H7 (cell line): ENCODE measurements at regions not wholly inside any gene's neighbourhood (a gene's known extent, or its start where the extent isn't known, plus 50 kb on each side); places are given as distances from the start of the nearest gene placed in this dataset.
"Not testable (repeated sequence)": the region's sequence is repeated elsewhere in the genome, so short reads cannot be mapped to it uniquely, and the experiment has no call there.

Source experiments
- DNase-seq: peaks from one replicate; pipeline ENCODE4 v3.0.0; 2012
- H3K27me3 ChIP-seq: 2 replicates; pipeline ENCODE4 v1.6.0; 2011; ENCODE audit warnings: mild to moderate bottlenecking, low read length; ENCODE audit not compliant: control insufficient read depth, insufficient read depth
- H3K36me3 ChIP-seq: replicated peaks from 2 replicates; pipeline ENCODE4 v1.5.1; 2011; ENCODE audit warnings: low read length; ENCODE audit not compliant: control insufficient read depth, insufficient read depth
- H3K4me3 ChIP-seq: 2 replicates; pipeline ENCODE4 v1.5.1; 2011; ENCODE audit warnings: low read depth, mild to moderate bottlenecking, control low read depth, low read length, moderate library complexity; ENCODE audit not compliant: insufficient read depth

DNA sequence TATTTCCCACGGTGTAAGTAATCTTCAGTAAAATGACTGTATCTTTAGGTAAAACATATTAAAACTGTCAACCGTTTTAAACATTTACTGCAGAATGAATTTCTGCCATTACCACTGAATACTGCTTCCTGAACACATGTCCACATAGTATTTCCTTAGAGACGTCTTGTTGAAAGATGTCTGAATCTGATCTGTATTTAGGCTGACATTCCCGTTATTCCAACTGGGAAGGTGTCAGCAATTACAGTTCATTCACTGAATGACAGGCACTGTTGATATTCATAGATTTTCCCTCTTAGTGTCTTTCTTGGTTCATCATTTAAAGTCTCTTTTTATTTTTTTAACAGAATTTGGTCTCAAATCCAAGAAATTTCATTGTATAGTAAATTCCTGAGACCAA is 544.5 kb upstream of the CHD1 start:
- not testable (repeated sequence) for H3K27me3 ChIP-seq, H3K36me3 ChIP-seq, H3K4me3 ChIP-seq, DNase-seq

DNA sequence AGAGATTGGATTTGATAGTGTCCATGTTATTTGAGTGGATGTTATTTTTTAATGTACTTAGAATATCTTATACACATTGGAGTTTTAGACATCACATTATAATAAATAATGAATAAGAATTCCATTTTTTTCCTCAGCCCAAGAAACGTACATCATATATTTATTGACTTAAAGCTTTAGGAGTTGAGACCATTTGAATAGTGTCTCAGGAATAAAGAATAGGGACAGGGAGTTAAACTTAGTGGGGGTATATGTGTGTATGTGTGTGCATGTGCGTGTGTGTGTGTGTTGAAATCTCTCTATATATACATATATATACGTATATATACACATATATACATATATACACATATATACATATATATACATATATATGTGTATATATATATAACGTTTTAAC is 542.9 kb upstream of the CHD1 start:
- not testable (repeated sequence) for H3K36me3 ChIP-seq, H3K27me3 ChIP-seq, DNase-seq, H3K4me3 ChIP-seq

GRCh38 chr5:99471178-99471577 is 542.4 kb upstream of the CHD1 start:
- H3K4me3 ChIP-seq, DNase-seq, H3K36me3 ChIP-seq, H3K27me3 ChIP-seq: not testable (repeated sequence)

- H3K4me3 ChIP-seq, DNase-seq, H3K27me3 ChIP-seq: not testable (repeated sequence)
Observed at GRCh38 chr5:99470636-99471035, 541.8 kb upstream of the CHD1 start.

DNA sequence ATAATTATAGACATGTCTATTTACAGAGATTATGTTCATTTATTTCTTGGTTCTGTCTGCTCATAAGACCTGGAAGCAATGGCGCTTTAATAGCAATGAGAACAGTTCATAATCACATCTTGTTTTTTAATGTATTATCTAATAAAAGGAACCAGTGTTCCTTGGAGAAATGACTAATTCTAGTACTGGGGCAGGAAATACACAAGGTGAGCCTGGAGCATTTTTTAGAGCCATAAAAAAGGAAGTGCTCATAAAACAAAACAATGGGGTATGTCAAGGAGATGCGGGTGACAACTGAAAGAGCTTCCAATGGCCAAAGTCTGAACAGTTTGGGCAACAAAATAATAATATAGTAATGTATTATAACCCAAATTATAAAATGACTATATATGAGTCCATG is 531.9 kb upstream of the CHD1 start:
- DNase-seq, result no peak
- H3K27me3 ChIP-seq, result no peaks in the 10 kb centered on the region
- no peaks in the 10 kb centered on the region for H3K36me3 ChIP-seq
- no peak overlapping the region for H3K4me3 ChIP-seq

More at GRCh38 chr5:99470636-99471035, 541.8 kb upstream of the CHD1 start:
- not testable (repeated sequence) for H3K36me3 ChIP-seq

GRCh38 chr5:99453196-99453595 is 524.4 kb upstream of the CHD1 start:
- Histone ChIP-seq H3K36me3 (no peaks in the 10 kb centered on the region), H3K27me3 (no peaks in the 10 kb centered on the region), H3K4me3 (no peak overlapping the region)
- no peak for DNase-seq

DNA sequence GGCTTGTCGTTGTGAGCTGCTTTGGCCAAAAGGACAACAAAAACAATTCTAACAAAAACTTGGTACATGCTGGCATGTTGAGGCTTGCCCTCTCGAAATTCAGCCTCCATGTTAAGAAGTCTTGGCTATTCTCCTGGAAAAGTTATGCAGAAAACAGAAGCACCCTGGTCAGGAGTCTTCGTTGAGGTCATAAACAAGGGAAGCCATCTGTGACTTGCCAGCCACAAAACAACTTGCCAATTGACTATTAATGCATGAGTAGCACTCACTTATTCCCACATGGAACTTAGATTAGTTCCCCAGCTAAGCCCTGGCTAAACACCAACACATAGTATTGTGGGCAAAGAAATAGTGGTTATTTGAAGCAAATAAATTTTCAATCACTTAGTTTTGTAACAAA is 521.0 kb upstream of the CHD1 start:
- no peak overlapping the region for H3K4me3 ChIP-seq
- no peaks in the 10 kb centered on the region for H3K36me3 ChIP-seq
- DNase-seq, result no peak
- H3K27me3 ChIP-seq, result no peaks in the 10 kb centered on the region

GRCh38 chr5:99445805-99446204 is 517.0 kb upstream of the CHD1 start:
- no peaks in the 10 kb centered on the region for H3K36me3 ChIP-seq
- no peak overlapping the region for H3K4me3 ChIP-seq
- H3K27me3 ChIP-seq, result no peaks in the 10 kb centered on the region
- no peak for DNase-seq

DNA sequence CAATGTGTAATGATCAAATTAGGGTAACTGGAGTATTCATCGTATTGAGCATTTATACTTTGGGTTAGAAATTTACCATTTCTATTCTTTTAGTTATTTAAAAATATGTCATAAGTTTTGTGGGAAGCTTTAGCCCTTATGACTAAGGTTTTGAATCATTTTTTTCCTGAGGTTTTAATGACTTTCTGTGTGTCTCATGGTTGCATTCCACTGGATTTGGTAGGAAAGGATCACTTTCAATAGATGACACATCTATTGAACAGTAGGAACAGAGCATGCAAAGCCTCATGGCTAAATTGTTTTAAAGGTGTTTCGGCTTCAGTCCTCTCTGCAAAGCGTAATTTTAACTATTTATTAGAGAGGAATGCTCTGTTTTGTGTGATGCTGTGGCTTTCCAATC is 512.4 kb upstream of the CHD1 start:
- Histone ChIP-seq H3K27me3 (no peaks in the 10 kb centered on the region), H3K36me3 (no peaks in the 10 kb centered on the region), H3K4me3 (no peak overlapping the region)
- DNase-seq, result no peak

DNA sequence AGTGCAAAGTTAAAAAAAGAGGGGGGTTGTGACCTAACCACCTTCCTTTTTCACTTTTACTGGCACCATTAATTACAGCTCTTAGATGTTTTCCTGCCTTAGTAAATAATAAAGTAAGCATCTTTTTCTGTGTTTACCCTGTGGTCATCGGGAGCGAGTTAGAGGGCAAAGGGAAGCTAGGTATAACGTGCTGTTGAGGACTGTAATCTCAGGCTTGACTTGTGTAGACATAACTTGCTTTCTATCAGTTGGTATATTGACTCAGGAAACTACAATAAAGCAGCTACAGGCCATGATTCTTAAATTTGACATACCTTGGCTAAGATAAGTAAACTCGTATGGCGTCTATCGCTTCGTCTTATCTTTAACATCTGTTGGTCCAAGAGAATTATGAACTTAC is 509.8 kb upstream of the CHD1 start:
- no peak for DNase-seq

GRCh38 chr5:99437986-99438385 is 509.2 kb upstream of the CHD1 start:
- DNase-seq, result no peak
- H3K36me3 ChIP-seq, result no peaks in the 10 kb centered on the region
- no peak overlapping the region for H3K4me3 ChIP-seq
- H3K27me3 ChIP-seq, result no peaks in the 10 kb centered on the region

More for the DNA sequence above, 509.8 kb upstream of the CHD1 start:
- no peaks in the 10 kb centered on the region for H3K36me3 ChIP-seq
- H3K27me3 ChIP-seq, result no peaks in the 10 kb centered on the region
- no peak overlapping the region for H3K4me3 ChIP-seq

DNA sequence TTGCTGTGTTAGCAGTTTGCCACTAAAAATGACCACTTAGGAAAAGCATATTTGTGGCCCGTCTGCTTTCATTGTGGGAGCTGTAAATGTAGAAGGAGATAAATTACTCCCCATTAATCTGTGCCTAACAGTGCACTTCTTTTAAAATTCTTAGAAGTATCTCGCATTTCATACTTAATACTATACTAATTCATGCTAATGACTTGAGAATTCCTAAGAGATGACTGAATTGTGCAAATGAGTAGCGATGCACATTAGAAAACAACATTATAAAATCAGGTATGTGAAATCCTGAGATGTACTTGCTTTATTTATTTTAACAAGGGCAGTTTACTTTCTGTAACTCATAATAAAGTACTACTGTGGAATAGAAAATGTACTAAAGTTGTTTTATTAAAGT is 494.6 kb upstream of the CHD1 start:
- not testable (repeated sequence) for H3K27me3 ChIP-seq, DNase-seq, H3K4me3 ChIP-seq, H3K36me3 ChIP-seq

GRCh38 chr5:99418640-99419039 is 489.8 kb upstream of the CHD1 start:
- H3K4me3 ChIP-seq, DNase-seq: not testable (repeated sequence)

DNA sequence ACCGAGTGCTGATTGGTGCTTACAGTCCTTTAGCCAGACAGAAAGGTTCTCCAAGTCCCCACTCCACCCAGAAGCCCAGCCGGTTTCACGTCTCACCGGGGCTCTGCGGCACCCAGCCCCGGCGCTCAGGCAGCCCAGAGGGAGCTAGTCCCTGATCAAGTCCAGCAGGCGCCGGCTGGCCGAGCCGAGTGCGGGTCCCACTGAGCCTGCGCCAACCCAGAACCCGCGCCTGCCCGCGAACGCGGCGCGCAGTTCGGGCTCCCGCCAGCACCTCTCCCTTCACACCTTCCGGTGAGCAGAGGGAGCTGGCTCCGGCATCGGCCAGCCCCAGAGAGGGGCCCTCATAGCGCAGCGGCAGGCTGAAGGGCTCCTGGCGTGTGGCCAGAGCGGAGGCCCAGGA is 481.6 kb upstream of the CHD1 start:
- not testable (repeated sequence) for DNase-seq, H3K4me3 ChIP-seq, H3K27me3 ChIP-seq, H3K36me3 ChIP-seq

More at GRCh38 chr5:99418640-99419039, 489.8 kb upstream of the CHD1 start:
- H3K36me3 ChIP-seq, H3K27me3 ChIP-seq: not testable (repeated sequence)

DNA sequence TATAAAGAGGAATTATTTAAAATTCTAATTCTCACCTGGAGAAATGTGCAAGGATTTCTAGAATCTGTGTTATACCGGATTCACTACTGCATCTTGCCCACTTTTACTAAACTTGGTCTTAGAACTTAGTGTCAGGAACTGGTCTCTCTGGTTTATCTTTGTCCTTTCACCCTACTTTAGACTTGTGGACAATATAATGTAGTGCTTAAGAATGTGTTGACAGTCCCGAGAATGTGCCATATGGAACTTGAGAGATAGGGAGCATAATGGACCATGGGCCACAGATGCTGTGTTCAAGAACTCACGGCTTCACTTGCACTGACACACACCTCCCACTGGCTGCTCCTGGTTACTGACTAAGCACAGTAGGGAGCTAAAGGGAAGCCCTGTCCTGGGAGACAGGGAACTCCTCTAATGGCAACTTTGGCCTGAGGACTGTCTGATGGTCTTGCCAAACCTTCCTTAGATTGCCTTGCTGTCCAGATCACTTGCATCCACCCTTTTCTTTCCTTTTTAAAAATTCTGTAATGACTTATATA is 476.0 kb upstream of the CHD1 start:
- H3K4me3 ChIP-seq, H3K36me3 ChIP-seq, DNase-seq, H3K27me3 ChIP-seq: not testable (repeated sequence)

DNA sequence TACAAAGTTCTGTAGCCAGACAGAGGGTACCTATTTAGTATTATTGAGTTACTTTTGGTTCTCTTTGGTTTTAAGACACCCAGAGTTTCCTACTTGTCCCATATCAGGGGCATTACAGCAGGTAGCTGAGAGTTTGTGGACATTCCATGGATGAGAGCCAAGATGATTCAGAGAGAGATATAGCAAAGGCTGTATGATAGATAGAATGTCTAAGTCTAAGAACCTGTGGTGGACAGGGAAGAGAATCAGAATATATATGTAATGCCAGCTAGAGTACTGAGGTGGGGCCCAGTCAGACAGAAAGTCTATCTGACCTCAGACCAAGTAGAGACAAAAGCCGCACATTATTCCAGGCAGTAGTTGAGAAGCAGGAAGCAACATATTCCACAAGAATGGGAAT is 471.8 kb upstream of the CHD1 start:
- not testable (repeated sequence) for H3K27me3 ChIP-seq, H3K4me3 ChIP-seq, DNase-seq, H3K36me3 ChIP-seq
